GM19043 (cell line): ENCODE measurements at regions not wholly inside any gene's neighbourhood (a gene's known extent, or its start where the extent isn't known, plus 50 kb on each side); places are given as distances from the start of the nearest gene placed in this dataset.
"Not testable (repeated sequence)": the region's sequence is repeated elsewhere in the genome, so short reads cannot be mapped to it uniquely, and the experiment has no call there.

ENCODE experiments used
- ATAC-seq: cut with Tn5 transposase; IDR thresholded peaks from one replicate; pipeline ENCODE4 v1.9.1; 2021; ENCODE audit warnings: low read depth; ENCODE audit not compliant: unreplicated experiment

GRCh38 chr2:110336071-110336470 is 123.7 kb upstream of the MTLN start:
- ATAC-seq = not testable (repeated sequence)

DNA sequence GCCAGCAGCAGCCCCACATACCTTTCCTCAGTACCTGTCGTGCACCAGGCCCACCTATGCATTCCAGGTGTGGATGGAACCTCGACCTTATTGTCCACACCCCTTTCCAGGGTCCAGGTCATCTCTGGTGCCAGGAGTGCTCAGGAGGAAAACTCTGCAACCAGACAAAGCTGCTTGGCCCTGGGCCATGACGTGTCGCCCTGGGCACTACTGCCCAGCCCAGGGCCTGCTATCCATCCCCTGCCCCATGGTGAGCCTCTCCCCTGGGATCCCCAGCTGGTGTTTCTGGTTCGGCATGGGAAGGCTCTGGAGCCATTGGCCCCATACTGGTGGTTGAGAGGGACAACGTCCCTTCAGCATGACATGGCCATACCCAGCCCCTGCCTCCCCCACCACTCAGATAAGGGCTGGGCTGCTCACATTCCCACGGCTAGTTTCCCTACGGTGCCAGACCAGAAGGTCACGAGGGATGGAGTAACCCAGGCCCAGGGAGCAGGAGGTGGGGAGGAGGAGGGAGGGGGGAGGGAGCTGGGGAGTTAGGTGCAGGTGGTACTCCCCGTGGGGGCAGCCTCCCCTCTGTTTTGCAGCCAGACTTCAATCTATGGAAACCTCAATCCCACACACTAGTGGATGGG is 123.2 kb upstream of the MTLN start:
- ATAC-seq = not testable (repeated sequence)

- ATAC-seq = not testable (repeated sequence)
Observed at GRCh38 chr2:110333114-110334095, 121.1 kb upstream of the MTLN start.

DNA sequence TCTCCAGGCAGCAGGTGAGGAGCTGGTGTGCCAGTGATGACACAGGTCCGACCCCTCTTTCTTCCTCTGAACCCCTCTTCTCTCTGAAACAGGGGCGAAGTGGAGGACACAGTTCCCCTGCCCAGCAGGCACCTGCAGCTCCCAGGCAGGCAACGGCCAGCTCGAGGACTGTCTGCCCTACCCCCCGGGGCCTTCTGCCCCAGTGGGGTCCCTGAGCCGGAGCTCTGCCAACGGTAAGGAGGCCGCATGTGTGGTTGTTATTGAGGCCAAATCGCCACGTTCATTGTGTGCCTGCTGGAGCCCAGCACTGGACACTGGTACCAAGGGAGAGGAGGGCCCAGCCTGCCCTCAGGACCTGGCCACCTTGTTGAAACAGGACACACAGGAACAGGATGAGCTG is 119.3 kb upstream of the MTLN start:
- not testable (repeated sequence) for ATAC-seq

DNA sequence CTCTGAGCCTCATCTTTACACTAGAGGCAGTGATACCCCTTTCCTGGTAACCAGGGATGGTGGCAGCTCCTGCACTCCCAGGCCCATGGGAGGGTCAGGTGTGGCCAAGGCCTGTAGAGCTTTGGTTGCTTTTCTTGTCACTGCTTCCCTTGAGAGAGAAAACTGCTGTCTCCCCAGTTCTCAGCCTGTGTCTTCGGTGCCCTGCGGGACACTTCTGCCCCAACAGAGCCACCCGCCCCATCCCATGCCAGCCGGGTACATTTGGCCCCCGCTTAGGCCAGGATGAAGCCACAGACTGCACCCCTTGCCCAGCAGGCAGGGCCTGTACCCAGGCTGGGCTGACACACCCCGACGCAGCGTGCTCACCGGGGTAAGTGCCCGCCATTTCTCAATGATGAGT is 117.4 kb upstream of the MTLN start:
- not testable (repeated sequence) for ATAC-seq

DNA sequence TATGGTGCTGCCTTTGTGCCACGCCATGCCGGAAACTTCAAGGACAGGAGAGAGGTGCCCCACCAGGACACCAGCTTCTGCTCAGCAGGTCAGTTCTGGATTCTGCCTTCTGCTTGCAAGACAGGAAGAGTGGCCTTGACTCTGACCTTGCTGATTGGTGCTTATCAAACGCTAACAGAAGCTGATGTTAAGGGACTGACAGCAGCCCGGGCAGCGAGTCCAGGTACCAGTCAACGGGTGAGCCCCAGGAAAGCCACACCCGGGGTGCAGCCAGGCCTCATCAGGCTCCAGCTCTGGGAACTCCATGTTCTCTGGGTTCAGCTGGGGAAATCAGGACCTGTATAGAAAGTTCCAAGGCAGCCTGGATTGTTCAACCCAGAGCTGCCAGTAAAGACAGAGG is 116.8 kb upstream of the MTLN start:
- not testable (repeated sequence) for ATAC-seq

- not testable (repeated sequence) for ATAC-seq
Observed at GRCh38 chr2:110328677-110329076, 116.3 kb upstream of the MTLN start.

DNA sequence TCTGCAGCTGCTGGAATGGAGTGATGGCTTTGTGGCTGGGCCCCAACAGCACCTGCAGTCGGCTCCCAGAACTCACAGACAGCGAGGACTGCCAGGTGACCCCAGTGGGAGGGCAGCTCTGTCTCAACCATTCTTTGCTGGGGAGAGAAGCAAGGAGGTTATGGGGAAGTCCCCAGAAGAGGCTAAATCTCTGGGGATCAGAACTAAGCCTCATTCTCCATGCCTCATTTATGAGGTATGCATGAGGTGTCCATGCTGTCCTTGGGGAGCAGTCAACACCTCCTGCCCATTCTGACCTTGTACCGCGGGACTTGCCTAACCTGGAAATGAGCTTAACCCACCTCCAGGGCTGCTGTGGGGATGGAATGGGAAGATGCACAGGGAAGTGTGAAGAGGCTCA is 111.5 kb upstream of the MTLN start:
- not testable (repeated sequence) for ATAC-seq

DNA sequence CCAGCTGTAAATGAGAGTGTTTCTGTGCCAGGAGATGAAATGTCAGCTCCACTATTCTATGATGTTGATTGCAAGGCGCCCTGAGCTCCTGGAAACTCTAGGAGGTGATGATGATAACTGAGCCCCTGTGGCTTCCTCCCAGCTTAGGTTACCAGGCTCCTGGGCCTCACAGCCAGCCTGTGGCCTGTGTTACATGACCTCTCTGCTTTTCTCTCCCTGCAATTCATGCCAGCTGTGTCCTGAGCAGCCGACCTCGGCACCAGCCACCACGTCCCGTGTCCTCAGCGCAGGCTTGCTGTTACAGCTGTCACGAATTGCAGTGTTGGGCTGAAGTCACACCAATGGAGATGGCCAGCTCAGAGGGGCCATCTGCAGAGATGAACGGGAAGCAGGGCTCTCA is 110.2 kb upstream of the MTLN start:
- ATAC-seq = not testable (repeated sequence)

DNA sequence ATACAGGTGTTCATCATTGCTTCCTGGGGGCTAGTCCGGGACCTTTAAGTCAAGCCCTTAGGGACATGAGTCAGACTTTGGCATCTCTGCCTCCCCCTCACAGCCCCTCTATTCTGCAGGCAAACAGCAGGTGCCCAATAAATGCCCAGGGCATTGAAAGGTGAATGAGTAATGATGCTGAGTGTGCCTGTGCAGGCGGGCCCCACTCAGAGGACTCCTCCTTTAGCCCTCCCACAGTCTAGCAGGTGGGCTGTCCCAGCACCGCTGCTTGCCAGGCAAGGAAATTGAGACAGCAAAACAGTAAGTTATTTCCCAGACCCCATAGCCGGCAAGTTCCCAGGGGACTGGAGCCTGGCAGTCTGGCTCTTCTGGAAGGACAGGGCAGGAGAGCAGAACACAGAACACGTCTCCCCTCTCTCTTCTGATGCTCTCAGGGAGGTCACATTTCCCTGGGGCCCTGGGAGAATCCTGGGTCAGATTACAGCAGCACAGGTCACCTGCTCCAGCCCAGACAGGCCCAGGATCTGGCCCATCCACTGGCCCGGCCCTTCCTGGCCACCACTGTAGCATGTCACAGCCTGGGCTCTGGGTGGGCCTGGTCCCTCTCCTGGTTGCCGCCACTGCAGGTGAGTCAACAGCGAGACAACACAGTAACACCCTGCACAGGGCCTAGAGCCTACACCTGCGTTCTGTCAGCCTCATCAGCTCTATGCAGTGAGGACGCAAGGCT is 108.7 kb upstream of the MTLN start:
- ATAC-seq = not testable (repeated sequence)

DNA sequence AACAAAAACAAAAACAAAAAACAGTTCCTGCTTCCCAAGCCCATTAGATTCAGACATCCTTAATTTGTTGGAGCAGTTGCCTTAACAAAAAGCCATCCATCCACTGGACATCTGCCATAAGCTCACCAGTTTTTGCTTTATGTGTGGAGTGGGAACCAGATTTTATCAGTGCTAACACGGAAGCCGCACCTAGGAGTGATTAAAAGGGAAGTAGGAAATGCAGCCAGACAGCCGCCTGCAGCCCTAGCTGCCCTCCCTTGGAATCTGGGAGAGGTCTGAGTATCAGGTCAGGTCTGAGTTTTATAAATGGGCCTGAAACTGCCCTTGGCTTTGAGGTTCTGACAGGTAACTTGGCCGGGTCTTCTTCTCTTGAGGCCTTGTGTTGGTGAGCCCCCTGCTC is 106.6 kb upstream of the MTLN start:
- ATAC-seq = not testable (repeated sequence)

DNA sequence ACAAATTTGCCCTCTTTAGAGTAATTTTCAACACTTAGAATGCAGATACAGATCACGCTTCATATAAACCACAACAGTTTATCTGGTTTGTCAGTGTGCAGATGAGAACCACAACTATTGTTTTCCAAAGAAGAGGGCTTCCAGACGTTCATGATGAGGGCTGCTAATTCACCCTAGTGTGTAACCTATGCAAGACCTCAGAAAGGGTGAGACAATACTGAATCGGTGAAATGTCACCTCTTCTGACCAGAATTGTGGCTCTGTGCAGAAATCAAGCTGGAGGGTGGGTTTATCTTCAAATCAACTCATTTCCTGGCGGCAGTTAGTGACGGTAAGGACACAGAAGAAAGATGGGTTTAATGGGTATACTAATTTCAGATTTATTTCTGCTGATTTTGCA is 105.0 kb upstream of the MTLN start:
- ATAC-seq = not testable (repeated sequence)

GRCh38 chr2:110316051-110316865 is 103.9 kb upstream of the MTLN start:
- not testable (repeated sequence) for ATAC-seq

GRCh38 chr2:110315054-110315820 is 102.9 kb upstream of the MTLN start:
- ATAC-seq = not testable (repeated sequence)

GRCh38 chr2:110314472-110314871 is 102.1 kb upstream of the MTLN start:
- ATAC-seq = not testable (repeated sequence)

- not testable (repeated sequence) for ATAC-seq
Observed at GRCh38 chr2:110313032-110313431, 100.7 kb upstream of the MTLN start.

GRCh38 chr2:110311713-110312444 is 99.5 kb upstream of the MTLN start:
- not testable (repeated sequence) for ATAC-seq

- not testable (repeated sequence) for ATAC-seq
Observed at GRCh38 chr2:110310988-110311475, 98.7 kb upstream of the MTLN start.
